ENCODE measurements at regions not wholly inside any gene's neighbourhood (a gene's known extent, or its start where the extent isn't known, plus 50 kb on each side); places are given as distances from the start of the nearest gene placed in this dataset.

DNA sequence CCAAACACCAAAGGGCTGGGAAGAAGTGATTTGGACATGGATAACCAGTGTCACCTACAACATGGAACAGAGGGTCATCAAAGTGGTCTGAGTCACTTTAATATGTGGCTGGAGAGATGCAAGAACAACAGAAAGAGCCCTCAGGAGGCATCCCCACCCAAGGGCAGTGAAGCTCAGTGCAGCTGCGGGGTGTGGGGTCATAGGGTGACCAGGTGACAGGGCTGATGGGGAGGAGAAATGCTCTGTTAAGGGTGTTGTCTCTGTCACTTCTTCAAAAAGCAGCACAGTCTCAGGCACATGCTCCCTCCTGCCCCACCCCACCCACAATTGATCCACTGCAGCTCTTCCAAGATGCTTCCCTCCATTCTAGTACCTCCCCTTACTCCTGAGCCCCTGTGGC, 819.1 kb downstream of the KCNJ18 start:
- intact Hi-C loops (cut with DNase I; ENCODE audit: low total_unique reads): no loop called here
- Histone ChIP-seq H3K9me3 (no peaks in the 10 kb centered on the region), H3K36me3 (no peaks in the 10 kb centered on the region), H3K27ac (no peak overlapping the region), H3K4me3 (no peak overlapping the region), H3K4me1 (no peaks in the 10 kb centered on the region), H3K27me3 (no peaks in the 10 kb centered on the region)
- in situ Hi-C loops (cut with MboI; ENCODE audit: low pct_ligation_motif_present in 1 of 4, low pct_unique_long_range_greater_than_20kb in 1 of 4, low sequenced_read_pairs in 3 of 4): no loop called here
- no peak for DNase-seq
- WGBS, 2 donors (ENCODE audit: low coverage in 1 of 2): 67% methylated on average over 1 of the region's 1 CpG; no CpG with 5 or more reads in 1 of the 2 donors
- TF ChIP-seq EP300 (IDR thresholded peaks at IDR 0.05; ENCODE audit: low read depth): no peak
- TF ChIP-seq POLR2A (IDR thresholded peaks at IDR 0.05): no peak
- TF ChIP-seq, protein P1, sequence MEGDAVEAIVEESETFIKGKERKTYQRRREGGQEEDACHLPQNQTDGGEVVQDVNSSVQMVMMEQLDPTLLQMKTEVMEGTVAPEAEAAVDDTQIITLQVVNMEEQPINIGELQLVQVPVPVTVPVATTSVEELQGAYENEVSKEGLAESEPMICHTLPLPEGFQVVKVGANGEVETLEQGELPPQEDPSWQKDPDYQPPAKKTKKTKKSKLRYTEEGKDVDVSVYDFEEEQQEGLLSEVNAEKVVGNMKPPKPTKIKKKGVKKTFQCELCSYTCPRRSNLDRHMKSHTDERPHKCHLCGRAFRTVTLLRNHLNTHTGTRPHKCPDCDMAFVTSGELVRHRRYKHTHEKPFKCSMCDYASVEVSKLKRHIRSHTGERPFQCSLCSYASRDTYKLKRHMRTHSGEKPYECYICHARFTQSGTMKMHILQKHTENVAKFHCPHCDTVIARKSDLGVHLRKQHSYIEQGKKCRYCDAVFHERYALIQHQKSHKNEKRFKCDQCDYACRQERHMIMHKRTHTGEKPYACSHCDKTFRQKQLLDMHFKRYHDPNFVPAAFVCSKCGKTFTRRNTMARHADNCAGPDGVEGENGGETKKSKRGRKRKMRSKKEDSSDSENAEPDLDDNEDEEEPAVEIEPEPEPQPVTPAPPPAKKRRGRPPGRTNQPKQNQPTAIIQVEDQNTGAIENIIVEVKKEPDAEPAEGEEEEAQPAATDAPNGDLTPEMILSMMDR (IDR thresholded peaks at IDR 0.05): no peak
- TF ChIP-seq POLR2AphosphoS5 (IDR thresholded peaks at IDR 0.05): no peak

DNA sequence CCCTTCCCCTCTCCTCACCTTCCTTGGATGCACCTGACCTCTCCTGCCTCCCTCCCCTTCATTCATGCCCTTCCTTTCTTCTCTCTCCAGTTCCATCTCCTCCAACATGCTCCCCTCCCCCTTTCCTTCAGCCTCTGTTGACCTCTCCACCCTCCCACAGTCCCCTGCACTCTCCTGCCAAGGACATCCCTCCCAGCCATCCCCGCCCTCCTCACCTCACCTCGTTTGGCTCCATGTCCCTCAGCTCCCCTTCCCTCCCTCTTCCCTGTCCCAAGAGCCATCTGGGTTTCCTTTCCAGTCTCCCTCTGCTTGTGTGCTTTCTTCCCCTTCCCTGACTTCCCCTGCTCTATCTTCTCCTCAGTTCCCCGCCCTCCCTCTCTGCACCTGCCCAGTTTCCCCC, 819.7 kb downstream of the KCNJ18 start:
- no peaks in the 10 kb centered on the region for H3K9me3 ChIP-seq
- H3K36me3 ChIP-seq: no peaks in the 10 kb centered on the region
- WGBS, 2 donors (ENCODE audit: low coverage in 1 of 2): 75% methylated on average over 3 of the region's 3 CpGs; no CpG with 5 or more reads in 1 of the 2 donors
- no peaks in the 10 kb centered on the region for H3K4me1 ChIP-seq
- in situ Hi-C loops (cut with MboI; ENCODE audit: low pct_ligation_motif_present in 1 of 4, low pct_unique_long_range_greater_than_20kb in 1 of 4, low sequenced_read_pairs in 3 of 4): no loop called here
- intact Hi-C loops (cut with DNase I; ENCODE audit: low total_unique reads): no loop called here
- DNase-seq: no peak
- TF ChIP-seq, protein P1 (IDR thresholded peaks at IDR 0.05): no peak
- TF ChIP-seq EP300 (IDR thresholded peaks at IDR 0.05; ENCODE audit: low read depth) (no peak), POLR2A (IDR thresholded peaks at IDR 0.05) (no peak)
- H3K4me3 ChIP-seq: no peak overlapping the region
- no peaks in the 10 kb centered on the region for H3K27me3 ChIP-seq
- no peak overlapping the region for H3K27ac ChIP-seq

DNA sequence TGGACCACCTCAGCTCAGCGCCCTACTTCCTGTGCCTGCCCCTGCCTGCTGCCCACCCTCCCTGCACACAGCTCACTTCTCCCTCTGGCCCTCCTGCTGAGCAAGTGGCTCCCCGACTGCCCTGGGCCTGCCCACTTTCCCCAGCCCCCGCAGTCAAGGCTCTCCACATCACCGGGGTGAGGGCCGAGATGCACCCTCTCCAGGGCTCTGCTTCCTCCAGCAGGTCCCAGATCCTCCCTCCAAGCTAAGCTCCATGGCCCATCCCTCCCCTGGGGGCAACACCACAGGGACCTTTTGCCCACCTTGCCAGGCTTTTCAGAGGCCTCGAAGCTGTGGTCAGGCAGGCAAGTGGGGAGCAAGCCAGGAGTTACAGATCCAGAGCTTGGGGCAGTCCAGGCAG, 820.2 kb downstream of the KCNJ18 start:
- Histone ChIP-seq H3K9me3 (no peaks in the 10 kb centered on the region), H3K27me3 (no peaks in the 10 kb centered on the region), H3K4me3 (no peak overlapping the region), H3K27ac (no peak overlapping the region), H3K4me1 (no peaks in the 10 kb centered on the region), H3K36me3 (no peaks in the 10 kb centered on the region)
- DNase-seq: no peak
- 74 to 87% methylated on average over 3 to 6 of the region's 6 CpGs for WGBS, 2 donors (ENCODE audit: low coverage in 1 of 2)
- in situ Hi-C loops (cut with MboI; ENCODE audit: low pct_ligation_motif_present in 1 of 4, low pct_unique_long_range_greater_than_20kb in 1 of 4, low sequenced_read_pairs in 3 of 4) (no loop called here), intact Hi-C loops (cut with DNase I; ENCODE audit: low total_unique reads) (no loop called here)
- TF ChIP-seq POLR2A (IDR thresholded peaks at IDR 0.05): no peak
- no peak for TF ChIP-seq POLR2AphosphoS5 (IDR thresholded peaks at IDR 0.05)
- TF ChIP-seq, protein P1 (IDR thresholded peaks at IDR 0.05): no peak
- no peak for TF ChIP-seq EP300 (IDR thresholded peaks at IDR 0.05; ENCODE audit: low read depth)

DNA sequence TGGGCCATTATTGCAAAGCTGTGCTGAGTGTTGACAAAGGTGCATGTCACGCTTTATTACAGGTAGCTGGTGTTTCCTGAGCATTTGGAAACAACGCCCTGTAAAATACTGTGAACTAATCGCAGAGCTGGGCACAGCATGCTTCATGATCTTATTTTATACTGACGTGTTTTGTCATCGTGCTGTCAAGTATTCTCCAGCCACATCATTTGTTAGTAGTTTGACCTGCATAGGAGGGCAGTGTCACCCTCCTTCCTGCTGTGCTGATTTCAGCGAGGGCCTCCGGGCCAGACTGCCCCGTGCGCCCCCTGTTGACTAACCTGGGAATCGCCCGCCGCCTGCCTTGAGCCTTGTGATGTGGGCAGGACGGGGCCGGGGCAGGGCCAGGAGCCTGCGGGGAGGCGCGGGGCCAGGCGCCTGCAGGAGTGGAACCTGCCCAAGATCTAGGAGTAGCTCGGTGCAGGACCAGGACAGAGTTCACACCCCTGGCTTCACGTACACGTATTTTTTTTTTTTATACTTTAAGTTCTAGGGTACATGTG, 820.7 kb downstream of the KCNJ18 start:
- Histone ChIP-seq H3K4me3 (no peak overlapping the region), H3K9me3 (no peaks in the 10 kb centered on the region), H3K27ac (no peak overlapping the region), H3K36me3 (no peaks in the 10 kb centered on the region), H3K4me1 (no peaks in the 10 kb centered on the region), H3K27me3 (no peaks in the 10 kb centered on the region)
- DNase-seq: no peak
- TF ChIP-seq EP300 (IDR thresholded peaks at IDR 0.05; ENCODE audit: low read depth): no peak
- TF ChIP-seq, protein P1 (IDR thresholded peaks at IDR 0.05): no peak
- TF ChIP-seq POLR2AphosphoS5 (IDR thresholded peaks at IDR 0.05): no peak
- no peak for TF ChIP-seq POLR2A (IDR thresholded peaks at IDR 0.05)
- in situ Hi-C loops (cut with MboI; ENCODE audit: low pct_ligation_motif_present in 1 of 4, low pct_unique_long_range_greater_than_20kb in 1 of 4, low sequenced_read_pairs in 3 of 4): no loop called here
- WGBS, 2 donors (ENCODE audit: low coverage in 1 of 2): 77 to 83% methylated on average over 1 to 21 of the region's 21 CpGs
- intact Hi-C loops (cut with DNase I; ENCODE audit: low total_unique reads): no loop called here
